AML-193 (cell line): ENCODE measurements at regions not wholly inside any gene's neighbourhood (a gene's known extent, or its start where the extent isn't known, plus 50 kb on each side); places are given as distances from the start of the nearest gene placed in this dataset.
"Not testable (repeated sequence)": the region's sequence is repeated elsewhere in the genome, so short reads cannot be mapped to it uniquely, and the experiment has no call there.

ENCODE experiments used
- DNase-seq, 2 experiments: peaks; one replicate each; lab custom pipeline; 2025; lab: John Stamatoyannopoulos, UW

DNA sequence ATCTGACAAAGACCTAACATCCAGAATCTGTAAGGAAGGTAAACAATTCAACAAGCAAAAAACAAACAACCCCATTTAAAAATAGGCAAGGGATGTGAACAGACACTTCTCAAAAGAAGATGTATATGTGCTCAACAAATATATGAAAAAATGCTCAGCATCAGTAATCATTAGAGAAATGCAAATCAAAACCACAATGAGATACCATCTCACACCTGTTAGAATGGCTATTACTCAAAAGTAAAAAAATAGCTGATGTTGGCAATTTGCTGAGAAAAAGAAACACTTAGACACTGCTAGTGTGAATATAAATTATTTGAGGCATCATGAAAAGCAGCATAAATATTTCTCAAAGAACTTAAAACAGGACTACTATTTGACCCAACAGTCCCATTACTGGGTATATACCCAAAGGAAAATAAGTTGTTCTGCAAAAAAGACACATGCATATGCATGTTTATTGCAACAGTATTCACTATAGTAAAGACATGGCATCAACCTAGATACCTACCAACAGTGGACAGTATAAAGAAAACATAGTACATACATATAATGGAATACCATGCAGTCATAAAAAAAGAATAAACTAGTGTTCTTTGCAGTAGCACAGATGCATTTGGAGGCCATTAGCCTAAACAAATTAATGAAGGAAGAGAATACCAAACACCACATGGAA is 980.1 kb downstream of the KCNMA1 start:
- no peak for DNase-seq

DNA sequence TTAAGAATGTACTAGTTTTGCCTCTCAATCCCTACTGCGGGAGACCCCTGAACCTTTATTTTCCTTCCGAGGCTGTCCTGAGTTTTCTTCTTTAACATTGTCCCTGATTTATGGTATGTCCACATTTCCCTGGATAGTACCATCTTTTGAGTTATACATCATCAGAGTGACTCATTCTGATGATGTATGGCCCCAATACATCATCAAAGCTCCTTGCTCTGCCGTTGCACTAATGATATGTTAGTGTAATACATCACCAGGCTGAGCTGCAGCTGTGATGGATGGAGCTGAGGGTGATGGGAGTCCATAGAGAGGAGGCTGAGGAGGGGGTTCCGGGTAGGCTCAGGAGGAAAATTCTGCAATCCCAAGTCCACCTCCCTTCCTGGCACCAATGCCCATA is 986.5 kb downstream of the KCNMA1 start:
- DNase-seq, result no peak

DNA sequence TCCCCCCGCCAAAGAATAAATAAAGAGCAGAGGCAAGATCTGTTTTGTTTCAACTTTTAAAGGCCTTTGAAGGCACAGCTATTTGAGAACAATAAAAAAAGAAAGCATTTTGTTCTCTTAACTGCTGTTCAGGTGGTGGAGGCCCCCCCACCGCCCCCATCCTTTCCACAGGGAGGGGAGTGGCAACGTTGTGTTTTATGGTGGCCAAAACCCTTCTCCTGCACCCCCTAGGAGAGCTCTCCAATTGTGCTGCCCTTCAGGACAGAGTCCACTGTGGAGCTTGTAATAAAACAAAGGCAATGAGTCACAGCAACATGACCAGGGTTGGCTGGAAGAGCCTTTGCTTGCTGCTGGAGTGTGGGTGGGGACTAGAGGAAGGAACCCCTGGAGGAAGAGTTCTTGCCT is 987.9 kb downstream of the KCNMA1 start:
- DNase-seq, result no peak

DNA sequence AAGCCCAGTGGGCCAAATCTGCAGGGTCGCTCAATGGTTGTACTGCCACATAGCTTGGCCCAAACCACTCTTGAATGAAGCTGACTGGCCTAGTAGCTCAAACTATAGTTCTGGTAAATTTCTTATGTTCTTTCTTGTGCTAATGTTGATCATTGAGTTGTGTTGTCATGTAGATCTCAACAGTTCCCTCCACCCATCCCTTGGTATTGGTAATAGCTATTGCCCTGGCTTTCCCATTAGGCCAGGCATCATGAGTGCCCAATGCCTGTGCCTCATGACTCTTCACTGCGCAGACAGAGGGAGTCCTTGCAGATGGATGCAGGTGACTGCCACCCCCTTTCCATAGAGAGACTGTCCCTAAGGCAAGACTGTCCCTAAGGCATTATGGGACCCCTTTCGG is 988.4 kb downstream of the KCNMA1 start:
- no peak for DNase-seq

DNA sequence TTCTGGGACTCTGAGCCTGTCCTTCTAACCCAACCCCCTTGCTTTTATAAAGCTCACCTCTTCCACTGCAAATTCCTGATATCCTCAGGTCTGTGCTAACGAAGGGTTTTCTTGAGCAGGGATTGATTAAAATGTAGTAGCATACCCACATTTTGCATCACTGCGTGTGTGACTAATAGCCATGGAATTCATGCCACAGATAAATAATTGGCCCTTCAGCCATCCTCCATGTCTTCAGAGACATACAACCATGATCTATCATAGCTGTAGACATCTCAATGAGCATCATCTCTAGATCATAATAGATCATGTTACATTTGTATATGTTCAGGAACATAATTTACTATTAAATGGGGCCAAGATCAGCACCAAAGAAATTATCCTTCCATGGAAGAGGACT is 990.3 kb downstream of the KCNMA1 start:
- no peak for DNase-seq

DNA sequence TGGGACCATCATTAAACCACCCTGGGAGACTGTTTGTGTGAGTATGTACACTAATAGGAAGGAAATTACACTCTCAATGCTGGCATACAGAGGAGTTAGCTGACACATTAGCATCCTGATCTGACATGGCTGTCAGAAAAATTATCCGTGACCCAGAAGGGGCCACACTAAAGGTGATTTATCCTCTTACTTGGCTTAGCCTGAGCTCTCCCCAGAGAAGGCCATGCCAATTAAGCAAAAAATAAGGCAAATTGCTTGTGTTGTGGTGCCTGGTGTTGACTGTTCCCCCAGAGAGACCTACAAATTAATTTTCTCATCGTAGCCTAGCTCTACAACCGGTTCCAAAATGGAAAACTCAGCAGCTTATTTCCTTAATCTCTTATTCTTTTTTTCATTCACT is 992.3 kb downstream of the KCNMA1 start:
- no peak for DNase-seq

DNA sequence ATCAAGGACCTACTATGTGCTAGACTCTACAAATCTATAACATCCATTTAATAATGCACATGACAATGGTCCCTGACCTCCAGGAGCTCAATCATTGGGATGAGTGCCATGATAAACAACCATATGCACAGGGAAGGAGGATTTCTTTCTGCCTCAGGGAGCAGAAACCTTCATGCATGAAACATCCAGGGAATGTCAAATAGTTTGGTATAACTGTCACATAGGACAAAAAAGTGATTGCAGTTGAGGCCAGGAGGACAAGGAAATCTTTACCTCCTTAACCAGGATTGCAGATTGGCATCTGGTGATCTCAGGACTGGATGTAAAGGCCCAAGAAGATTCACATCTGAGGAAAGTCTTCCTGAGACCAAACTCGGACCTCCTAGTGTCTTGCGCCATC is 993.1 kb downstream of the KCNMA1 start:
- DNase-seq, result no peak

DNA sequence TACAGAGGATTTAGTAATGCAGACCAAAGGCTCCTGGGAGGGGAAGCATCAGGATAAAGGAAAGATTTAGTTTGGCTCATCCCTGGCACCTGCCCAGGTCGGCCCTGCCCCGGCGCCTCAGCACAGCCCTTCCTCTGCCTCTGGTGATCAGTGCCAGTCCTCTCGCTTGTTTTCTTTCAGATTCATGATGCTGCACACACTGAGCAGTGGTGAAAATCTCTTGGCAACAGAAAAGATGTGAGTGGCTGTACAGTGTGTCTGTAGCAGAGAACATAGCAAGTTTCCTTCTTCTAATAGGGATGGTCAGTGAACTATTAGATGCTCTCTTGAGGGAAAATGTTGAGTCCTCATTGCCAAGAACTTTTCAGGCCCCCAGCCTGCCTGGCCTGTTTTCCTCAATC is 994.1 kb downstream of the KCNMA1 start:
- no peak for DNase-seq

DNA sequence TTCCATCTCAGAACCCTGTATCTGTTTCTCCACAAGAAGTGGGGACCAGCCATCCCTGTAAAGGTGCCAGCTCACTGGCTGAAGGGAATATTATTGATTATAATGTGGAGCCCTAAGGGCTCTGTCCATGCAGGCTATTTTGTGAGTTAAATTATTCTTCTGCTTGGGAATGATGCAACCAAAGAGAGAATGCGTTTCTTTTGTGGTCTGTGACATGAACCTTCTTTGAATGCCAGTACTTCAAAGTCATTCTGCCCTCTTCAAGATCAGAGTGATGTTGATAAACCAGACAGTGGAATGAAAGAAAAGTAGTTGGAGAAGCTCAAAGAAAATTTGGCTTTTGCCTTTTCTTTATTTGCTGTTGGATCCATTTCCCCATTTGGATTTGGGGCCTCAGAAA is 995.2 kb downstream of the KCNMA1 start:
- no peak for DNase-seq

DNA sequence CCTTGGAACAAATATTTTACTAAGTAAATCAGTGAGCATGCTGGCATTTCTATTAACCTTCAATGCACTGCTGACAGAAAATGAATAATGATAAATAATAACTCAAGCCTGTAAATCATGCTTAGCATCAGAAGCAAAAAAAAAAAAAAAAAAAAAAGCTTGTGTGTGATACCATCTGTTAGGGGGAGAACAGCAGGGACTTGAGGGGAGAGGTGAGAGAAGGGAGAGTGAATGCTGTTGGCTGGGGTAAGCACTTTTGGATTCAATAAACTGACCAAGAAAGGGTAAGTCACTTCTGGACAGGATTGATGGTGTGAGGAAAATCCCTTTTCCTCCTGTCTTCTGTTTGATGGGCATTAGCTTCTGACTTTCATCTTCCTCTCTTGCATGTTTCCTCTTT is 996.4 kb downstream of the KCNMA1 start:
- no peak for DNase-seq

DNA sequence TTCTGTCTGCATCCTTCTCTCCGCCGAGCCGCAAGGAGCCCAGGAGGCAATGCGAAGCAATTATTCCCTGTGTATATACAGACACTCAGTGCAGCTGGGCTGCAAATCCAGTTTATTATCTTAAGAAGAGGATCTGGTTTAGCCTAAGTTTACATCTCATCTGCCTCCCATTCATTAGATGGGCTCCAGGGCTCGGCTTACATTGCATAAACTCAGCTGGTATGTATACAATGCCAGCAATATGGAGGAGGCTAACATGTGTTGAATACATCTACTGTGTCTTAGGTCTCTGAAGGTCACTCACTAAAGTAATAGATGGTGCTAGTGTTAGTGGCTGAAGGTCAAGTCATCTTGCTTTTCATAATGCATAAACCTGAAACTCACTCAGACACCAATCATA is 996.8 kb downstream of the KCNMA1 start:
- DNase-seq, result no peak

DNA sequence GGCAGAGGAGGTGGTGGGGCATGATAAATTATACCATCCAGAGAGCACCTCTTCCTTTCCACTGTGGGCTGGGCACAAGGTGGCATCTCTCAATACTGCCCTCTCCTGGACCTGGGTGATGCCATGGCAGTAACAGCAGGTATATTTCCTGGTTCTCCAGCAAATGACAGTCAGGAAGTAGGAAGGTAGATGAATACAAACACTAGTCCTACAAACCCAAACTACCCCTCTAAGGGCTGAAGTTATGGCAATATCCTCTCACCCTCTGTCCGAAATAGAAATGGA is 1004.9 kb downstream of the KCNMA1 start:
- DNase-seq, result no peak

DNA sequence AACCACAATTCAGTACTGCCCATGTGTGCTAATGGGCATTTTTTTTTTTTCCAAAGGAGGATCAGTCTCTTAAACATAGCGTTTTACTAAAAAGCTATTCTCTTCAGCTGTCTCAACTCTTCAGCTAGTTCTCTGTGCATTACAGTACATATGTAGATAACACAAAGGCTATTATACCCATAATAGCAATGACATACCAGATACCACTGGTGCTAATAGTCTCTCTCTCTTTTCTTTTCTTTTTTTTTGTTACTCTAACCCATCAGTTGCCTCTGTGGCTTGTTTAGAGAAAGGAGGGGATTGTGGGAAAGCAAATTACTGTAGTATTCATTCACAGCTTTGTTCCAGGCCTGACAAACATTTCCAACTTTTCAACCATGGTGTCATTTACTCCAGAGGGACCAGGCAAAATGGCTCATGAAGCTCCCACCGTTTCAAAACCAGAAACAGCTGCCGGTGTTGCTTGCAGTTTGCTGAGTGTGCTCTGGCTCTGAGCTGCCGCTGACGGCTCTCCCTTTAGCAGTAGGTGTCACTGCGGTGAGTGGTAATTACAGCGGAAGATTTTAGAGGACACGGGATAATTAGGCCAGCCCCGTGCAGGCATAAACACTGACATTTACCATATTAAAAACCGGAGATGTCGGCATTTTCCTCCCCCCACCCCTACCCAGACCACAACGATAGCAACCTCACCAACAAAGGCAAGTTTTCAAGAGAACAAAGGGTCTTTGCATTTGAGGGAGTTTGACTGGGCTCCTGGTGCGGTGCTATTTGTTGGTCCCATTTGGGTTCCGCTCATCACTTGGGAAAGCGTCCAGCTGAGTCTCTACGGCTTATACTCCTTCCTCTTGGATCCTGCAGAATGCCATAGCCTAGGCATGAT is 1005.5 kb downstream of the KCNMA1 start:
- DNase-seq, result no peak

DNA sequence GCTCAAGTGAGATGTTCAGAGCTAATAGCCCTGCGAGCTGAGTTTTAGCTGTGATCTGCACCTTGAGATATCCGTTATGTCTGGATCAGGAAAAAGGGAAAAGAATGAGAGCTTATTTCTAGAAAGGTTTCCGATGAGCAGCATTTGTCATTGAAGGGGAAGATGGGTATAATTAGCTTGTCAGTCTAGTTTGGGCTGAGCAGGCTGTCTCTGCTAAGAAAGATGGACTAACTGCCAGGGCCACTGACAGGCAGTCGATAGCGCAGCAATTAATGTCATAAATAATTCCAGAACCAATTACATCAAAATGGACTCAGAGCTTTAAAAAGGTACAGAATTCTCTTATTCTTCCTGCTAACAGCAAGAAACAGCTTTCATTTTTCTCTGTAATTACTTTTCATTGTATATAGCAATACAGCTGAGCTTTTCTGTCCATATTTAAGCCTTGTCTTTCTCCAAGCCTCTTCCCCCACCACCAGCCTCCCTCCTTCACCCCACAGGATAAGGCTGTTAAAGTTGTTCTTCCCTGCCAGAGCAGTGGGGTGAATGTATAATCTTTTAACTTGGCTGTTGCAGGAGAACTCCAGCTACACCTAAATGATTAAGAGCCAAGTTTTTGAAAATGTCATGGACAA is 1006.5 kb downstream of the KCNMA1 start:
- DNase-seq, result no peak

DNA sequence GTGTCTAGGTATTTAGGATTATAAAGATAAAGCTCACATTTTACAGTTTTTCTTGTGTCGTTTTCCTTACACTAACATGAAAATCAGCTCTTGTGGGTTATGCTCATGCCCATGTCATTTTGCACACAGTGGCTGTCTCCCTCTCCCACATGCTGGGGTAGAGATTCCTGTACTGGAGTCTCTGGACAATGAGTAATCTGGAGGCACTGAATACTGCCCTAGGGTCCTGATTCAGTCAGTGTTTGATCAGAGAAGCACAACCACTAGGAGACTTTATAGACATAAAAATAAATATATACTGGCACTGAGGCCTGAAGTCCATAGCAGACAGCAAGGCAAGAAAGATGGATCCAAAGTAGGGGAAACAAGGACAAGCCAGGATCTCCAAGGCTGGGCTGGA is 1008.8 kb downstream of the KCNMA1 start:
- no peak for DNase-seq

DNA sequence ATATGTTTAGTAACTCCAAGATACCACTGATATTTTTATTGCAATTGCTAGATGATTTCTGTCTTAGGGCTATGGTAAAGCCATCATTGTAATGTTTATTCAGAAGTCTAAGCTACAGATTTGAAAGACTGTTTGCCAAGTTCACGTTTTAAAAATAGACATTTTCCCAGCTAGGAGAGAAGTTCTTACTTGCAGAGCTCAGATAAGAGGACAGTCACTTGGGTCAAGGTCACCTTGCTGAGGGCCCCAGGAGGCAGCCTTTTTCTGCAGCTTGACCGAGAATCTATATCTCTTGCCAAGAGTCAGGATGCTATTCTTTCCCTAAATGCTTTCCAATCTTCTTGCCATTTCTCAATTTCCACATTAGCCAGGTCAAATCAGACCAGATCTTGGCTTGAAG is 1011.2 kb downstream of the KCNMA1 start:
- no peak for DNase-seq

DNA sequence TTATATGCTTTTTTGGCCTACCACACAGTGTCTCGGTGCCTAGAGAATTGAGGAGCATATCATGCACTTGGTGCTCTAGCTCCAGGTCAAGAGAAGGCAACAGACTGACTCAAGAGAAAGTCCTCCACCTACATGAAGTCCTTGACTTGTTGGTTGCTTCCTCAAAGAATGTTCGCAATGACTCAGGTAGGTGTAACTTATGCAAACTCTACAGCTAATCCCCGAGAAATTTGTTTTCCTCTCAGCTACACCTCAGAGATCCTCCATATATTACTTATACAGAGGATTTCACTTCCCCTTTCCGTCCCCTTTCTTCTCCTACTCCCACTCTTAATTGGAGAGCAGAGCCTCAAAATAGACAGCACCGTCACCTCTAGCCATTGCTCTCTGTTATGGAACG is 1013.1 kb downstream of the KCNMA1 start:
- no peak for DNase-seq

DNA sequence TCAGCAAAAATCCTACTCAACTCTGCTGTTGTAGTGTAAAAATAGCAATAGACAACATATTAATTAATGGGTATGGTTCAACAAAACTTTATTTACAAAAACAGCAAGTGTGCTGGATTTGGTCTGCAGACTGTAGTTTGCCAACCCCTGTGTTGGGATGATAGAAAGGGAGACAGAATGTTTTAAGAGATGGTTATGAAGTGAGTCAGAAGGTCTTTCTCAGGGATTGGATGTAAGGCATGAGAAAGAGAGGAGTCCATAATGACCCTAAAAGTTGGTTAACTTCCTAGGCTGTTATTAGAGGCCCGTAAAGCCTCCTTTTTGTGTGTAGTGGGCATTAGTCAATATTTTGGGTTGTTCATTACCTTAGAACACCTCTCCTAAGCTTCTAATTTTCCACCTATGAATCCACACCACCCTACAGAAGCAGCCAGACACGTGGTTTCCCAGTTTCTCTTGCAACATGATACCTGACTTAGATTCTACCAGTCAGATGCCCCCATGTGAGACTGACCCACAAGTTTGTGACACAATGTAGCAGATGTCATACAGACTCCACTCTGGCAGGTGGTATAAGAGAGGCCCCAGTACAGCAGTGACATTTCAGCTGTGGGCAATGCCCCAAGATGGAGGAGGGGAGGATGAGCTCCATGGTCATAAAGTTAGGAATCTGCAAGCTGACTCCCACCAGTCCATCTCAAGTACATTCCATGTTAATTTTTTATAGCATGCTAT is 1015.6 kb downstream of the KCNMA1 start:
- no peak for DNase-seq

DNA sequence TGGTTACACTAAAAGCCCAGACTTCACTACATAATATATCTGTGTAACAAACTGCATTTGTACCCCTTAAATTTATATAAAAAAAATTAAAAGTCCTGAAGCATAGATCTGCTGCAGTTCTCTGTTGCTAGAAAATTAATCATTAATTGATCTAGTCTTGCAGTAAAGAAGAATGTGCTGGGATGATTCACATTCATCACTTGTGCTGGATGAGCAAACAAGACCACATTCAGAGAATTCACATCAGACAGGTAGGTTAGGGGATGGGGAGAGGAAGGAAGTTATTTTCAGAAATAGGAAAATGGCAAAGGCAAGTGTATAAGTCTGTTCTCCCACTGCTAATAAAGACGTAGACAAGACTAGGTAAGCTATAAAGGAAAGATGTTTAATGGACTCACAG is 1019.0 kb downstream of the KCNMA1 start:
- no peak for DNase-seq

DNA sequence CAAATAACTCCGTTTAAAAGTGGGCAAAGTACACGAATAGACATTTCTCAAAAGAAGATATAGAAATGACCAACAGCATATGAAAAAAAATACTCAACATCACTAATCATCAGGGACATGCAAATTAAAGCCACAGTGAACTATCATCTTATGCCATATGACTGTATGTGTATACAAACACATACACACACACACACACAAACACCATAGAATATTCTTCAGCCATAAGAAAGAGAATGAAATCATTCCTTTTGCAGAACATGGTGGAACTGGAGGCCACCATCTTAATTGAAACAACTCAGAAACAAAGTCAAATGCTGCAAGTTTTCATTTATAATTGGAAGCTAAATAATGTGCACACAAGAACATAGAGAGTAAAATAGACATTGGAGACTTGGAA is 1019.4 kb downstream of the KCNMA1 start:
- DNase-seq, result no peak

DNA sequence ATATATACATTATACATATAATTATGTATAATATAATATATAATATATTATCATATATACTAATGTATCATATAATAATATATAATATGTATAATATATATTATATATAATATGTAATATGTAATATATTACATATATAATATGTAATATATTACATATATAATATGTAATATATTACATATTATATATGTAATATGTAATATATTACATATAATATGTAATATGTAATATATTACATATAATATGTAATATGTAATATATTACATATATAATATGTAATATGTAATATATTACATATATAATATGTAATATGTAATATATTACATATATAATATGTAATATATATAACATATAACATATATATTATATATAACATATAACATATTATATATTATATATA is 1020.9 kb downstream of the KCNMA1 start:
- not testable (repeated sequence) for DNase-seq

DNA sequence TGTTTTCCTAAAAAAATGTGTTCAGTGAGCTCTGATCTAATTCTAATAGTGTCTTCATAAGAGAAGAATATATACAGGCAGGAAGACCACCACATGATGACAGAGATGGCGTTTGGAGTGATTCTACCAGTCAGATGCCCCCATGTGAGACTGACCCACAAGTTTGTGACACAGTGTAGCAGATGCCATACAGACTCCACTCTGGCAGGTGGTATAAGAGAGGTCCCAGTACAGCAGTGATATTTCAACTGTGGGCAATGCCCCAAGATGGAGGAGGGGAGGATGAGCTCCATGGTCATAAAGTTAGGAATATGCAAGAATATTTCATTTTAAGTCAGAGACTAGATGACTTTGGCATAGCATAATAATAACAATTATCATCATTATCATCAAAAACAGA is 1022.6 kb downstream of the KCNMA1 start:
- no peak for DNase-seq
